ENCODE measurements at regions not wholly inside any gene's neighbourhood (a gene's known extent, or its start where the extent isn't known, plus 50 kb on each side); places are given as distances from the start of the nearest gene placed in this dataset.
"Not testable (repeated sequence)": the region's sequence is repeated elsewhere in the genome, so short reads cannot be mapped to it uniquely, and the experiment has no call there.

GRCh38 chr1:147071142-147071541 is 101.1 kb downstream of the PRKAB2 start (continued):
- TF ChIP-seq CTCF (IDR thresholded peaks at IDR 0.05; ENCODE audit: low read depth, low read length, missing input control), result no peak
- TF ChIP-seq JUND (IDR thresholded peaks at IDR 0.05), result no peak

GRCh38 chr1:147062956-147063355 is 109.3 kb downstream of the PRKAB2 start:
- no peak overlapping the region for H3K27ac ChIP-seq (ENCODE audit: low read depth in 1 of 2, low read length in 2 of 2)
- no peak for TF ChIP-seq EGR1 (IDR thresholded peaks at IDR 0.05; ENCODE audit: low read depth in 2 of 2)
- no peak for TF ChIP-seq NR2F2 (IDR thresholded peaks at IDR 0.05)
- TF ChIP-seq ATF3 (IDR thresholded peaks at IDR 0.05), result no peak
- TF ChIP-seq CTCF (IDR thresholded peaks at IDR 0.05; ENCODE audit: low read depth, low read length, missing input control), result no peak
- TF ChIP-seq RAD21 (IDR thresholded peaks at IDR 0.05), result no peak
- TF ChIP-seq SP1 (IDR thresholded peaks at IDR 0.05), result no peak
- no peak for TF ChIP-seq FOXA2 (IDR thresholded peaks at IDR 0.05)
- no peak for TF ChIP-seq HNF4A (conservative IDR thresholded peaks at IDR 0.05)
- no peak for TF ChIP-seq MAX (IDR thresholded peaks at IDR 0.05)
- TF ChIP-seq TAF1 (conservative IDR thresholded peaks at IDR 0.05), result no peak
- no peak for TF ChIP-seq REST (IDR thresholded peaks at IDR 0.05)
- TF ChIP-seq JUND (IDR thresholded peaks at IDR 0.05), result no peak
- TF ChIP-seq RXRA (IDR thresholded peaks at IDR 0.05), result no peak
- TF ChIP-seq GABPA (IDR thresholded peaks at IDR 0.05 in 1 of 2, conservative IDR thresholded peaks at IDR 0.05 in 1 of 2), result no peak
- no peak for TF ChIP-seq YY1 (IDR thresholded peaks at IDR 0.05)
- TF ChIP-seq FOXA1 (IDR thresholded peaks at IDR 0.05), result no peak
- TF ChIP-seq HNF4G (IDR thresholded peaks at IDR 0.05), result no peak
- no peak for TF ChIP-seq ZBTB33 (IDR thresholded peaks at IDR 0.05)
- H3K4me1 ChIP-seq (ENCODE audit: control insufficient read depth in 4 of 4, insufficient read depth in 4 of 4, low read length in 3 of 4), result no peaks in the 10 kb centered on the region
- 62% methylated on average over 2 of the region's 2 CpGs for WGBS
- H3K36me3 ChIP-seq (ENCODE audit: control insufficient read depth in 4 of 4, insufficient read depth in 3 of 4, low read depth in 1 of 4, low read length in 3 of 4), result no peaks in the 10 kb centered on the region
- no peaks in the 10 kb centered on the region for H3K27me3 ChIP-seq (ENCODE audit: control insufficient read depth in 4 of 4, insufficient read depth in 4 of 4, low read length in 3 of 4)
- no peak for DNase-seq (ENCODE audit: low spot score)
- no peaks in the 10 kb centered on the region for H3K9me3 ChIP-seq (ENCODE audit: control insufficient read depth in 4 of 4, low read length in 3 of 4)
- no peak overlapping the region for H3K4me3 ChIP-seq (ENCODE audit: low read depth in 1 of 3, low read length in 3 of 3)
- H3K9ac ChIP-seq (ENCODE audit: low read depth in 1 of 2, low read length in 2 of 2), result no peak overlapping the region

GRCh38 chr1:147061880-147062279 is 110.4 kb downstream of the PRKAB2 start:
- H3K4me3 ChIP-seq (ENCODE audit: low read depth in 1 of 3, low read length in 3 of 3); DNase-seq (ENCODE audit: low spot score); H3K27ac ChIP-seq (ENCODE audit: low read depth in 1 of 2, low read length in 2 of 2); H3K27me3 ChIP-seq (ENCODE audit: control insufficient read depth in 4 of 4, insufficient read depth in 4 of 4, low read length in 3 of 4); H3K9ac ChIP-seq (ENCODE audit: low read depth in 1 of 2, low read length in 2 of 2); H3K9me3 ChIP-seq (ENCODE audit: control insufficient read depth in 4 of 4, low read length in 3 of 4); H3K36me3 ChIP-seq (ENCODE audit: control insufficient read depth in 4 of 4, insufficient read depth in 3 of 4, low read depth in 1 of 4, low read length in 3 of 4); H3K4me1 ChIP-seq (ENCODE audit: control insufficient read depth in 4 of 4, insufficient read depth in 4 of 4, low read length in 3 of 4): not testable (repeated sequence)
- 94% methylated on average over 21 of the region's 21 CpGs for WGBS
